ENCODE measurements at regions not wholly inside any gene's neighbourhood (a gene's known extent, or its start where the extent isn't known, plus 50 kb on each side); places are given as distances from the start of the nearest gene placed in this dataset.

GRCh38 chr4:92059615-92060014 is 244.2 kb upstream of the GRID2 start:
- no peak for DNase-seq
- peaks cover 0 to 2% (median 0%) of the 10 kb centered on the region in 3 donors for H3K27me3 Mint-ChIP-seq (ENCODE audit: low read depth in 3 of 3)
- no peak overlapping the region for H3K4me3 Mint-ChIP-seq
- H3K36me3 Mint-ChIP-seq, result no peaks in the 10 kb centered on the region
- H3K9me3 Mint-ChIP-seq, result peaks cover 10 to 41% (median 22%) of the 10 kb centered on the region in 6 donors
- H3K4me1 Mint-ChIP-seq, result no peaks in the 10 kb centered on the region
- no peak overlapping the region for H3K27ac Mint-ChIP-seq

- Mint-ChIP-seq H3K27me3 (ENCODE audit: low read depth in 3 of 3) (peaks cover 0 to 2% (median 0%) of the 10 kb centered on the region in 3 donors), H3K27ac (no peak overlapping the region), H3K4me3 (no peak overlapping the region), H3K9me3 (peaks cover 10 to 34% (median 19%) of the 10 kb centered on the region in 6 donors), H3K36me3 (no peaks in the 10 kb centered on the region), H3K4me1 (no peaks in the 10 kb centered on the region)
- no peak for DNase-seq
Measured at GRCh38 chr4:92060333-92060732, 243.4 kb upstream of the GRID2 start.

- Mint-ChIP-seq H3K9me3 (peaks cover 5 to 41% (median 25%) of the 10 kb centered on the region in 6 donors), H3K27me3 (ENCODE audit: low read depth in 3 of 3) (peaks cover 0 to 2% (median 0%) of the 10 kb centered on the region in 3 donors), H3K36me3 (peaks cover 0 to 7% (median 0%) of the 10 kb centered on the region in 3 donors), H3K4me3 (no peak overlapping the region), H3K4me1 (no peaks in the 10 kb centered on the region), H3K27ac (no peak overlapping the region)
- DNase-seq, result no peak
Measured at GRCh38 chr4:92064574-92064973, 239.2 kb upstream of the GRID2 start.

GRCh38 chr4:92066485-92066884 is 237.3 kb upstream of the GRID2 start:
- Mint-ChIP-seq H3K9me3 (peaks cover 3 to 38% (median 30%) of the 10 kb centered on the region in 6 donors), H3K36me3 (peaks cover 0 to 9% (median 0%) of the 10 kb centered on the region in 3 donors), H3K27ac (no peak overlapping the region), H3K4me3 (no peak overlapping the region), H3K4me1 (no peaks in the 10 kb centered on the region), H3K27me3 (ENCODE audit: low read depth in 3 of 3) (no peaks in the 10 kb centered on the region)
- no peak for DNase-seq

GRCh38 chr4:92071587-92071986 is 232.2 kb upstream of the GRID2 start:
- Mint-ChIP-seq H3K27me3 (ENCODE audit: low read depth in 3 of 3) (peaks cover 0 to 2% (median 0%) of the 10 kb centered on the region in 3 donors), H3K27ac (no peak overlapping the region), H3K36me3 (peaks cover 0 to 9% (median 0%) of the 10 kb centered on the region in 3 donors), H3K4me3 (no peak overlapping the region), H3K4me1 (no peaks in the 10 kb centered on the region), H3K9me3 (peaks cover 11 to 45% (median 30%) of the 10 kb centered on the region in 6 donors)
- no peak for DNase-seq

GRCh38 chr4:92074839-92075238 is 228.9 kb upstream of the GRID2 start:
- DNase-seq, result no peak
- no peak overlapping the region for H3K4me3 Mint-ChIP-seq
- no peaks in the 10 kb centered on the region for H3K4me1 Mint-ChIP-seq
- peaks cover 8 to 39% (median 24%) of the 10 kb centered on the region in 6 donors for H3K9me3 Mint-ChIP-seq
- peaks cover 0 to 2% (median 0%) of the 10 kb centered on the region in 3 donors for H3K27me3 Mint-ChIP-seq (ENCODE audit: low read depth in 3 of 3)
- H3K27ac Mint-ChIP-seq, result no peak overlapping the region
- no peaks in the 10 kb centered on the region for H3K36me3 Mint-ChIP-seq

- no peaks in the 10 kb centered on the region for H3K36me3 Mint-ChIP-seq
- H3K4me1 Mint-ChIP-seq, result no peaks in the 10 kb centered on the region
- no peak for DNase-seq
- H3K27me3 Mint-ChIP-seq (ENCODE audit: low read depth in 3 of 3), result no peaks in the 10 kb centered on the region
- H3K27ac Mint-ChIP-seq, result no peak overlapping the region
- H3K4me3 Mint-ChIP-seq, result no peak overlapping the region
- peaks cover 10 to 63% (median 24%) of the 10 kb centered on the region in 6 donors for H3K9me3 Mint-ChIP-seq
Measured at GRCh38 chr4:92090887-92091286, 212.9 kb upstream of the GRID2 start.

GRCh38 chr4:92091335-92091734 is 212.4 kb upstream of the GRID2 start:
- DNase-seq, result no peak
- Mint-ChIP-seq H3K27me3 (ENCODE audit: low read depth in 3 of 3) (no peaks in the 10 kb centered on the region), H3K4me1 (no peaks in the 10 kb centered on the region), H3K27ac (no peak overlapping the region), H3K36me3 (no peaks in the 10 kb centered on the region), H3K9me3 (peaks cover 10 to 66% (median 24%) of the 10 kb centered on the region in 6 donors), H3K4me3 (no peak overlapping the region)

GRCh38 chr4:92099861-92100260 is 203.9 kb upstream of the GRID2 start:
- peaks cover 0 to 3% (median 1%) of the 10 kb centered on the region in 3 donors for H3K27me3 Mint-ChIP-seq (ENCODE audit: low read depth in 3 of 3)
- peaks cover 4 to 55% (median 25%) of the 10 kb centered on the region in 6 donors for H3K9me3 Mint-ChIP-seq
- no peak overlapping the region for H3K4me3 Mint-ChIP-seq
- no peaks in the 10 kb centered on the region for H3K4me1 Mint-ChIP-seq
- no peak for DNase-seq
- no peaks in the 10 kb centered on the region for H3K36me3 Mint-ChIP-seq
- no peak overlapping the region for H3K27ac Mint-ChIP-seq

GRCh38 chr4:92100975-92101374 is 202.8 kb upstream of the GRID2 start:
- Mint-ChIP-seq H3K27ac (no peak overlapping the region), H3K27me3 (ENCODE audit: low read depth in 3 of 3) (peaks cover 0 to 3% (median 1%) of the 10 kb centered on the region in 3 donors), H3K4me3 (no peak overlapping the region), H3K36me3 (no peaks in the 10 kb centered on the region), H3K9me3 (peaks cover 4 to 55% (median 25%) of the 10 kb centered on the region in 6 donors), H3K4me1 (no peaks in the 10 kb centered on the region)
- DNase-seq, result no peak

GRCh38 chr4:92101737-92102172 is 202.0 kb upstream of the GRID2 start:
- no peaks in the 10 kb centered on the region for H3K4me1 Mint-ChIP-seq
- peaks cover 4 to 57% (median 25%) of the 10 kb centered on the region in 6 donors for H3K9me3 Mint-ChIP-seq
- peaks cover 0 to 3% (median 1%) of the 10 kb centered on the region in 3 donors for H3K27me3 Mint-ChIP-seq (ENCODE audit: low read depth in 3 of 3)
- H3K36me3 Mint-ChIP-seq, result no peaks in the 10 kb centered on the region
- no peak overlapping the region for H3K4me3 Mint-ChIP-seq
- no peak overlapping the region for H3K27ac Mint-ChIP-seq
- DNase-seq, result no peak

- no peaks in the 10 kb centered on the region for H3K27me3 Mint-ChIP-seq (ENCODE audit: low read depth in 3 of 3)
- H3K36me3 Mint-ChIP-seq, result no peaks in the 10 kb centered on the region
- peaks cover 5 to 56% (median 28%) of the 10 kb centered on the region in 6 donors for H3K9me3 Mint-ChIP-seq
Measured at GRCh38 chr4:92104506-92104905, 199.3 kb upstream of the GRID2 start.

GRCh38 chr4:92106816-92107215 is 196.9 kb upstream of the GRID2 start:
- Mint-ChIP-seq H3K27ac (no peak overlapping the region), H3K27me3 (ENCODE audit: low read depth in 3 of 3) (no peaks in the 10 kb centered on the region), H3K4me1 (no peaks in the 10 kb centered on the region), H3K4me3 (no peak overlapping the region), H3K9me3 (peaks cover 5 to 38% (median 20%) of the 10 kb centered on the region in 6 donors), H3K36me3 (no peaks in the 10 kb centered on the region)
- no peak for DNase-seq

More at GRCh38 chr4:92104506-92104905, 199.3 kb upstream of the GRID2 start:
- H3K4me3 Mint-ChIP-seq, result no peak overlapping the region
- H3K4me1 Mint-ChIP-seq, result no peaks in the 10 kb centered on the region
- no peak for DNase-seq
- no peak overlapping the region for H3K27ac Mint-ChIP-seq

GRCh38 chr4:92111493-92111892 is 192.3 kb upstream of the GRID2 start:
- Mint-ChIP-seq H3K27ac (no peak overlapping the region), H3K36me3 (no peaks in the 10 kb centered on the region), H3K9me3 (peaks cover 6 to 28% (median 12%) of the 10 kb centered on the region in 6 donors), H3K4me3 (no peak overlapping the region), H3K4me1 (no peaks in the 10 kb centered on the region), H3K27me3 (ENCODE audit: low read depth in 3 of 3) (no peaks in the 10 kb centered on the region)
- DNase-seq, result no peak

GRCh38 chr4:92112805-92113204 is 191.0 kb upstream of the GRID2 start:
- Mint-ChIP-seq H3K9me3 (peaks cover 3 to 27% (median 17%) of the 10 kb centered on the region in 6 donors), H3K27me3 (ENCODE audit: low read depth in 3 of 3) (no peaks in the 10 kb centered on the region), H3K4me1 (no peaks in the 10 kb centered on the region), H3K27ac (no peak overlapping the region), H3K4me3 (no peak overlapping the region), H3K36me3 (no peaks in the 10 kb centered on the region)
- DNase-seq, result no peak

Measured in immature natural killer cell (primary cell).